Sigmoid colon (tissue), 4 donors: ENCODE measurements at regions not wholly inside any gene's neighbourhood (a gene's known extent, or its start where the extent isn't known, plus 50 kb on each side); places are given as distances from the start of the nearest gene placed in this dataset.

ENCODE experiments used
- EP300 ChIP-seq, 4 donors: sonication (generic); formaldehyde crosslinking; IDR thresholded peaks; one replicate each; pipeline ENCODE4 v1.6.1; 2017; ENCODE audit warnings: antibody characterized with exemption in 4 of 4
- POLR2A ChIP-seq, 2 donors: fragments of 450-650 bp; IDR thresholded peaks; one replicate each; pipeline ENCODE4 v1.6.1; 2016; ENCODE audit warnings: antibody characterized with exemption in 2 of 2, mild to moderate bottlenecking in 2 of 2, moderate library complexity in 2 of 2
- POLR2AphosphoS5 ChIP-seq, 4 donors: sonication (generic); formaldehyde crosslinking; IDR thresholded peaks; one replicate each; pipeline ENCODE4 v1.6.1; 2017; ENCODE audit warnings: antibody characterized with exemption in 4 of 4
- TF ChIP-seq, protein P1 (sequence below), 4 experiments: fragments of 450-650 bp in 3 of 4; fragments of 200-600 bp in 1 of 4; IDR thresholded peaks; one replicate each; pipeline ENCODE4 v1.5.1; 2016 to 2019; ENCODE audit warnings: antibody characterized with exemption in 4 of 4, mild to moderate bottlenecking in 3 of 4, moderate library complexity in 2 of 4

DNA sequence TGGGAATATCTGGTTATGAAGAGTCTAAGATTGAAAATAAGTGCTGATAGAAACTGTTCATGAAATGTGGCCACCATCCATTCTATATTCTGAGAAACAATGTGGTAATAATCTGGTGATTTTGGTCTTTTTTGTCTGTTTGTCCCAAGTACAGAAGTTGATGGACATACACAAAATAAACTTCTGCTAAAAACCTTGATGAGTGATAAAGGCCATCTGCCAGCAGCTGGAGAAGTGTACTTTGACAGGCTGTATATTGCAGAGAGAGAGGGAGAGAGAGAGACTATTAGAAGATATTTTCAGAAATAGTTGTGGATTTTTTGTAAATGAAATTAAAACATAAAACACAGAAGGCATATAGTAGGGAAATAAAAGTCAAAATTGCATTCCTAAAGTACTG, 96.9 kb upstream of the NABP1 start:
- TF ChIP-seq, protein P1, sequence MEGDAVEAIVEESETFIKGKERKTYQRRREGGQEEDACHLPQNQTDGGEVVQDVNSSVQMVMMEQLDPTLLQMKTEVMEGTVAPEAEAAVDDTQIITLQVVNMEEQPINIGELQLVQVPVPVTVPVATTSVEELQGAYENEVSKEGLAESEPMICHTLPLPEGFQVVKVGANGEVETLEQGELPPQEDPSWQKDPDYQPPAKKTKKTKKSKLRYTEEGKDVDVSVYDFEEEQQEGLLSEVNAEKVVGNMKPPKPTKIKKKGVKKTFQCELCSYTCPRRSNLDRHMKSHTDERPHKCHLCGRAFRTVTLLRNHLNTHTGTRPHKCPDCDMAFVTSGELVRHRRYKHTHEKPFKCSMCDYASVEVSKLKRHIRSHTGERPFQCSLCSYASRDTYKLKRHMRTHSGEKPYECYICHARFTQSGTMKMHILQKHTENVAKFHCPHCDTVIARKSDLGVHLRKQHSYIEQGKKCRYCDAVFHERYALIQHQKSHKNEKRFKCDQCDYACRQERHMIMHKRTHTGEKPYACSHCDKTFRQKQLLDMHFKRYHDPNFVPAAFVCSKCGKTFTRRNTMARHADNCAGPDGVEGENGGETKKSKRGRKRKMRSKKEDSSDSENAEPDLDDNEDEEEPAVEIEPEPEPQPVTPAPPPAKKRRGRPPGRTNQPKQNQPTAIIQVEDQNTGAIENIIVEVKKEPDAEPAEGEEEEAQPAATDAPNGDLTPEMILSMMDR (IDR thresholded peaks at IDR 0.05) = no peak
- TF ChIP-seq EP300 (IDR thresholded peaks at IDR 0.05) (no peak), POLR2AphosphoS5 (IDR thresholded peaks at IDR 0.05) (no peak), POLR2A (IDR thresholded peaks at IDR 0.05) (no peak)
